ENCODE measurements at regions not wholly inside any gene's neighbourhood (a gene's known extent, or its start where the extent isn't known, plus 50 kb on each side); places are given as distances from the start of the nearest gene placed in this dataset.

GRCh38 chr16:85504242-85504641 lies 108.9 kb upstream of the GSE1 start:
- no peak for DNase-seq (ENCODE audit: low read depth, low spot score)
- H4K20me1 ChIP-seq (ENCODE audit: control insufficient read depth, extremely low read depth, insufficient read depth, low read length) = peaks cover 7% of the 10 kb centered on the region

GRCh38 chr16:85505794-85506634 lies 107.1 kb upstream of the GSE1 start:
- Histone ChIP-seq H3K27ac (ENCODE audit: control insufficient read depth, insufficient read depth, low read length) (no peak overlapping the region), H4K20me1 (ENCODE audit: control insufficient read depth, extremely low read depth, insufficient read depth, low read length) (peaks cover 7% of the 10 kb centered on the region), H3K79me2 (ENCODE audit: control insufficient read depth, insufficient read depth, low read length) (no peaks in the 10 kb centered on the region), H3K9ac (ENCODE audit: control insufficient read depth, extremely low read depth, insufficient read depth, low read length) (no peak overlapping the region), H3K9me1 (ENCODE audit: control insufficient read depth, extremely low read depth, insufficient read depth, low read length) (no peaks in the 10 kb centered on the region), H3K4me1 (ENCODE audit: control insufficient read depth, extremely low read depth, insufficient read depth, low read length) (no peaks in the 10 kb centered on the region), H3K4me3 (ENCODE audit: control insufficient read depth in 2 of 3, extremely low read depth in 1 of 3, insufficient read depth in 2 of 3, low read depth in 1 of 3, low read length in 3 of 3) (no peak overlapping the region), H3K9me3 (ENCODE audit: control insufficient read depth, low read depth, low read length) (no peaks in the 10 kb centered on the region), H2AFZ (ENCODE audit: control insufficient read depth, low read length) (no peak overlapping the region), H3K36me3 (ENCODE audit: control insufficient read depth in 2 of 2, extremely low read depth in 1 of 2, insufficient read depth in 2 of 2, low read length in 2 of 2) (no peaks in the 10 kb centered on the region), H3K4me2 (ENCODE audit: control insufficient read depth, extremely low read depth, insufficient read depth, low read depth, low read length) (no peak overlapping the region), H3K27me3 (ENCODE audit: control insufficient read depth, extremely low read depth, insufficient read depth, low read length) (no peaks in the 10 kb centered on the region)
- no peak for FAIRE-seq
- dilution Hi-C loops (cut with MboI; ENCODE audit: extremely low pct_ligation_motif_present, low sequenced_read_pairs) = no loop called here
- no peak for DNase-seq (ENCODE audit: low read depth, low spot score)
- TF ChIP-seq EZH2 (IDR thresholded peaks at IDR 0.05; ENCODE audit: low read length) (no peak), CTCF (optimal IDR thresholded peaks at IDR 0.05 in 1 of 3, IDR thresholded peaks at IDR 0.05 in 1 of 3, conservative IDR thresholded peaks at IDR 0.05 in 1 of 3; ENCODE audit: extremely low read depth in 1 of 3, insufficient read depth in 2 of 3, low read length in 3 of 3) (no peak)

More at GRCh38 chr16:85504242-85504641, 108.9 kb upstream of the GSE1 start:
- Histone ChIP-seq H3K9me3 (ENCODE audit: control insufficient read depth, low read depth, low read length) (no peaks in the 10 kb centered on the region), H3K27ac (ENCODE audit: control insufficient read depth, insufficient read depth, low read length) (no peak overlapping the region), H3K4me3 (ENCODE audit: control insufficient read depth in 2 of 3, extremely low read depth in 1 of 3, insufficient read depth in 2 of 3, low read depth in 1 of 3, low read length in 3 of 3) (no peak overlapping the region), H3K36me3 (ENCODE audit: control insufficient read depth in 2 of 2, extremely low read depth in 1 of 2, insufficient read depth in 2 of 2, low read length in 2 of 2) (no peaks in the 10 kb centered on the region), H2AFZ (ENCODE audit: control insufficient read depth, low read length) (no peak overlapping the region), H3K9me1 (ENCODE audit: control insufficient read depth, extremely low read depth, insufficient read depth, low read length) (no peaks in the 10 kb centered on the region), H3K4me1 (ENCODE audit: control insufficient read depth, extremely low read depth, insufficient read depth, low read length) (no peaks in the 10 kb centered on the region), H3K9ac (ENCODE audit: control insufficient read depth, extremely low read depth, insufficient read depth, low read length) (no peak overlapping the region), H3K4me2 (ENCODE audit: control insufficient read depth, extremely low read depth, insufficient read depth, low read depth, low read length) (no peak overlapping the region), H3K27me3 (ENCODE audit: control insufficient read depth, extremely low read depth, insufficient read depth, low read length) (no peaks in the 10 kb centered on the region), H3K79me2 (ENCODE audit: control insufficient read depth, insufficient read depth, low read length) (no peaks in the 10 kb centered on the region)
- dilution Hi-C loops (cut with MboI; ENCODE audit: extremely low pct_ligation_motif_present, low sequenced_read_pairs) = no loop called here
- TF ChIP-seq CTCF (optimal IDR thresholded peaks at IDR 0.05 in 1 of 3, IDR thresholded peaks at IDR 0.05 in 1 of 3, conservative IDR thresholded peaks at IDR 0.05 in 1 of 3; ENCODE audit: extremely low read depth in 1 of 3, insufficient read depth in 2 of 3, low read length in 3 of 3) (no peak), EZH2 (IDR thresholded peaks at IDR 0.05; ENCODE audit: low read length) (no peak)
- FAIRE-seq = no peak
